Epithelial cell of esophagus (primary cell): ENCODE measurements at regions not wholly inside any gene's neighbourhood (a gene's known extent, or its start where the extent isn't known, plus 50 kb on each side); places are given as distances from the start of the nearest gene placed in this dataset.
"Not testable (repeated sequence)": the region's sequence is repeated elsewhere in the genome, so short reads cannot be mapped to it uniquely, and the experiment has no call there.

Experiments used
- DNase-seq: peaks from one replicate; pipeline ENCODE4 v3.0.0; 2010; ENCODE audit warnings: low read depth
- H3K4me3 ChIP-seq: 2 replicates; pipeline ENCODE4 v1.5.1; 2011; ENCODE audit warnings: mild to moderate bottlenecking, low read length, control low read depth
- CTCF ChIP-seq: IDR thresholded peaks from 2 replicates; pipeline ENCODE4 v1.5.1; 2011; ENCODE audit warnings: low read depth, mild to moderate bottlenecking, low read length, control low read depth, inconsistent platforms; ENCODE audit not compliant: insufficient read depth; ENCODE audit errors: missing control alignments

GRCh38 chr10:100642295-100642994, 102.9 kb upstream of the PAX2 start:
- no peak overlapping the region for H3K4me3 ChIP-seq
- DNase-seq: no peak
- TF ChIP-seq CTCF: no peak

GRCh38 chr10:100645091-100645490, 100.3 kb upstream of the PAX2 start:
- DNase-seq: no peak
- TF ChIP-seq CTCF: no peak
- no peak overlapping the region for H3K4me3 ChIP-seq

- no peak for DNase-seq
- no peak overlapping the region for H3K4me3 ChIP-seq
- TF ChIP-seq CTCF: no peak
These were observed 99.6 kb upstream of the PAX2 start for GRCh38 chr10:100645613-100646392.

GRCh38 chr10:100647928-100648327, 97.5 kb upstream of the PAX2 start:
- DNase-seq: peak; percentile 4
- no peak for TF ChIP-seq CTCF
- no peak overlapping the region for H3K4me3 ChIP-seq

GRCh38 chr10:100650693-100651092, 94.7 kb upstream of the PAX2 start:
- no peak for DNase-seq
- no peak overlapping the region for H3K4me3 ChIP-seq
- no peak for TF ChIP-seq CTCF

- H3K4me3 ChIP-seq, DNase-seq: not testable (repeated sequence)
These were observed 94.3 kb upstream of the PAX2 start for GRCh38 chr10:100651099-100651498.

GRCh38 chr10:100651916-100652315, 93.5 kb upstream of the PAX2 start:
- no peak overlapping the region for H3K4me3 ChIP-seq
- DNase-seq: no peak
- no peak for TF ChIP-seq CTCF
